Coronary artery (tissue), 2 donors: ENCODE measurements at regions not wholly inside any gene's neighbourhood (a gene's known extent, or its start where the extent isn't known, plus 50 kb on each side); places are given as distances from the start of the nearest gene placed in this dataset.

ENCODE experiments used
- DNase-seq: peaks from one replicate; pipeline ENCODE4 v3.0.0-alpha.2; 2017; ENCODE audit warnings: low spot score
- H3K27ac ChIP-seq, 2 donors: fragments of 200-600 bp; sonication (generic); one replicate each; pipeline ENCODE4 v1.5.1; 2016 to 2019
- H3K4me3 ChIP-seq: fragments of 200-600 bp; sonication (generic); 2 replicates; pipeline ENCODE4 v1.5.1; 2016; ENCODE audit warnings: mild to moderate bottlenecking, moderate library complexity
- TF ChIP-seq, protein P1 (sequence below): fragments of 200-600 bp; sonication (generic); IDR thresholded peaks from one replicate; pipeline ENCODE4 v1.5.1; 2019; ENCODE audit warnings: antibody characterized with exemption

- Histone ChIP-seq H3K4me3 (no peak overlapping the region), H3K27ac (no peak overlapping the region)
- TF ChIP-seq, protein P1, sequence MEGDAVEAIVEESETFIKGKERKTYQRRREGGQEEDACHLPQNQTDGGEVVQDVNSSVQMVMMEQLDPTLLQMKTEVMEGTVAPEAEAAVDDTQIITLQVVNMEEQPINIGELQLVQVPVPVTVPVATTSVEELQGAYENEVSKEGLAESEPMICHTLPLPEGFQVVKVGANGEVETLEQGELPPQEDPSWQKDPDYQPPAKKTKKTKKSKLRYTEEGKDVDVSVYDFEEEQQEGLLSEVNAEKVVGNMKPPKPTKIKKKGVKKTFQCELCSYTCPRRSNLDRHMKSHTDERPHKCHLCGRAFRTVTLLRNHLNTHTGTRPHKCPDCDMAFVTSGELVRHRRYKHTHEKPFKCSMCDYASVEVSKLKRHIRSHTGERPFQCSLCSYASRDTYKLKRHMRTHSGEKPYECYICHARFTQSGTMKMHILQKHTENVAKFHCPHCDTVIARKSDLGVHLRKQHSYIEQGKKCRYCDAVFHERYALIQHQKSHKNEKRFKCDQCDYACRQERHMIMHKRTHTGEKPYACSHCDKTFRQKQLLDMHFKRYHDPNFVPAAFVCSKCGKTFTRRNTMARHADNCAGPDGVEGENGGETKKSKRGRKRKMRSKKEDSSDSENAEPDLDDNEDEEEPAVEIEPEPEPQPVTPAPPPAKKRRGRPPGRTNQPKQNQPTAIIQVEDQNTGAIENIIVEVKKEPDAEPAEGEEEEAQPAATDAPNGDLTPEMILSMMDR = no peak
- DNase-seq = peak; percentile 12
Measured at GRCh38 chr1:204751480-204751879, 65.9 kb upstream of the LRRN2 start.

DNA sequence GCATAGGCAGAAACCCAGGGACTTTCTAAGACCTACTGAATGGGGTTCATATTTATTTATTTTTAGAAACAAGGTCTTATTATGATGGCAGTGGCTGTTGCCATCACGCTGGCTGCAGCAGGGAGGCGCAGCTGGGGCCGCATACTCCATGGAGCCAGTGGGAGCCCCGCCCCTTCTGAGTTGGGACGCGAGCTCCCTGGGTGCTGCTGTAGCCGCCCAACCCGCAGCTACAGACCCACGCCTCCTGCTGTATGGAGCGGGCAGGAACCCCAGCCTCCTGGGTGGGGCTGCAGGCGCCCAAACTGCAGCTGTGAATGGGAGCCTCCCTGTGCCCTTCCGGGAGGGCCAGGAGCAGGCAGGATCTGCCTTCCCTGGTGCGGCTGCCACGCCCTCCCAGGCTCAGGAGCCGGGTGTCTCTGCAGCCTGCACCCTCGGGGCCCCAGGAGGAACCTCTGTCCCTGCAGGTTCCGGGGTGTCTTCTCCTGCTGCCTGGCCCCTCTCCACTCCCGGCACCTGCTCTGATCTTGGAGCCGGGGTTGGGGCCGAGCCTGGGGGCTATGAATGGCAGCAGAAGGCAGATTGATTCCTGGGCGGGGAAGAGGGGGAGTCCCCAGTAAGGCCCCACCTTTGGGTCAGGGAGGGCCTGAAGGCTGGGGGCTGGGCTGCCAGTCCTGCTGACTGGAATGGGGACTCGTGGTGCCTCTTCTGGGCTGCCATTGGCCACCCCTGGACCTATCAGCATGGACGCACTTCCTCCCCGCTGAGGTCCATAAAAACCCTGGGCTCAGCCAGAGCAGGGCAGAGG, 66.5 kb upstream of the LRRN2 start:
- Histone ChIP-seq H3K4me3 (no peak overlapping the region), H3K27ac (no peak overlapping the region)
- TF ChIP-seq, protein P1 = no peak
- peak; percentile 65 for DNase-seq

GRCh38 chr1:204752688-204753040, 67.1 kb upstream of the LRRN2 start:
- Histone ChIP-seq H3K27ac (no peak overlapping the region), H3K4me3 (no peak overlapping the region)
- DNase-seq = peak; percentile 54
- TF ChIP-seq, protein P1 = no peak

- DNase-seq = peak; percentile 36
- no peak overlapping the region for H3K27ac ChIP-seq
- H3K4me3 ChIP-seq = no peak overlapping the region
- TF ChIP-seq, protein P1 = no peak
Measured at GRCh38 chr1:204754821-204755220, 69.3 kb upstream of the LRRN2 start.

DNA sequence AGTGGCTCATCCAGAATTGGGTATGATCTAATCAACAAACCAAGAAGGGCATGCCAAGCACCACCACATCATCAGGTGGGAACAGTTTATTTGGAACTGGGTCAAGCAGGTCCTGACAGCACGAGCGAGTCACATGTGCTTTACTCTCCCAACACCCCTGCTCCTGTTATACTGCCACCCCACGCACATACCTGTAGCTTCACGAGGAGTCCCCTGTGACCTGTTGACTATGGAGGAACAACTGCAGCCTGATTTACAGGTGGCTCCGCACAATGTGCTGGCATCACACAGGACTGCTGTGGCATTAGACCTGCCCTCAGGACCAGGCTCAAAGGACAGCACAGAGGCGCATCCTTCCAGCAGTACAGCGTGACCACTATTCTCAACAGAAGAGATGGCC, 70.8 kb upstream of the LRRN2 start:
- no peak overlapping the region for H3K27ac ChIP-seq
- peak; percentile 46 for DNase-seq
- TF ChIP-seq, protein P1 = no peak

GRCh38 chr1:204756811-204757210, 71.3 kb upstream of the LRRN2 start:
- no peak overlapping the region for H3K4me3 ChIP-seq
- H3K27ac ChIP-seq = no peak overlapping the region
- TF ChIP-seq, protein P1 = no peak
- DNase-seq = no peak

More for the DNA sequence above, 70.8 kb upstream of the LRRN2 start:
- H3K4me3 ChIP-seq = no peak overlapping the region

GRCh38 chr1:204758601-204759000, 73.1 kb upstream of the LRRN2 start:
- TF ChIP-seq, protein P1 = no peak
- peak; percentile 22 for DNase-seq
- no peak overlapping the region for H3K27ac ChIP-seq
- H3K4me3 ChIP-seq = no peak overlapping the region
